Epithelial cell of proximal tubule (primary cell): ENCODE measurements at regions not wholly inside any gene's neighbourhood (a gene's known extent, or its start where the extent isn't known, plus 50 kb on each side); places are given as distances from the start of the nearest gene placed in this dataset.
A peak's percentile ranks its signal among the peaks of the same experiment; 100 is the strongest.

ENCODE experiments used
- DNase-seq: peaks from one replicate; pipeline ENCODE4 v3.0.0-alpha.2; 2011; ENCODE audit warnings: low read depth
- H3K4me3 ChIP-seq: 2 replicates; pipeline ENCODE4 v1.5.1; 2011; ENCODE audit warnings: low read depth, mild to moderate bottlenecking, low read length
- CTCF ChIP-seq: conservative IDR thresholded peaks from 2 replicates; pipeline ENCODE4 v1.5.1; 2012; ENCODE audit warnings: low read depth, mild to moderate bottlenecking, low read length

DNA sequence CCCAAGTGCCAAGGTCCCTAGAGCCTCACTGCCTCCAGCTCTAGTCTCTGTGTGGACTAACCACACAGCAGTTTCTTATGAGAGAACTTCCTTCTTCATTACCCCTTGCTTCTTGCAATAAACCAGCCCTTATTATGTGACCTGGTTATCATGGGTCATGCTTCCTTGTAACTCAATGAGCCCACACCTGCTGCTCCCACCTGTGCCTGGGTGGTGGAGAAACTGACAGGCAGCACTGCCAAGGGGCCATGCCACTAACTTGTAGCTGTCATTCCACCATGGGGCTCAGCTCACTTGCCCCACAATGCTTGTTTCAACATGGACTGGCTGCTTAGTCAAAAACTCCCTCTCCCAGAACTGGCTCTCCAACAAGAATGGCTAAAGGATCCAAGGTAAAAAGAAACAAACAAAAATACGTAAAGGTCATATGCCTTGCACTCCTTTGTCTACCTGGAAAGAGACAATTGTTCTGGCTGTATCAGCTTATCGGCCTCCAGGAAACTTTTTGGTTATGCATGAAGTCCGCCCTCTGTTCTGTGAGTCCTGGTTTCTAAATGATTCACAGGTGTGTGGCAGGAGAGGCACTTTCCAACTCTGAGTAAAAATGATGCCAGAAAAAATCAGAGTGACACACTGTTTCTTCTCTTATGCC lies 446.4 kb downstream of the COG6 start:
- no peak overlapping the region for H3K4me3 ChIP-seq
- TF ChIP-seq CTCF: no peak
- no peak for DNase-seq

DNA sequence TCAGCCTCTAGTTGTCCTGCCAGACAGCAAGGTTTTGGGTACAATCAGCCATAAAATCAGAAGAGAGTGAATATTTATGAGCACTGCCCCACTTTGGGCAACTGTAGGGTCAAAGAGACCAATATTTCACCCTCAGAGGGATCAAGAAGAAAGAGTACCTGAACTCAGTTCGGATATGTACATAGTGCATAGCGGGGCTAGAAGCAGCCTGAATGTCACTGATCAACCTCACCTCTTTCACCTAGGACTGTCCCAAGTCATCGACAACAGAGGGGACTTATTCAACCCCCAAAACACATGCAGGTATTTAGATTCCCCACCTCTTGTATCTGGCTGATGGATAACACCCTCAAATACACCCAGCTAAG lies 446.9 kb downstream of the COG6 start:
- no peak overlapping the region for H3K4me3 ChIP-seq
- no peak for DNase-seq
- TF ChIP-seq CTCF: no peak

GRCh38 chr13:40102854-40103253 lies 447.4 kb downstream of the COG6 start:
- H3K4me3 ChIP-seq: no peak overlapping the region
- peak; percentile 55 for DNase-seq
- TF ChIP-seq CTCF: no peak

DNA sequence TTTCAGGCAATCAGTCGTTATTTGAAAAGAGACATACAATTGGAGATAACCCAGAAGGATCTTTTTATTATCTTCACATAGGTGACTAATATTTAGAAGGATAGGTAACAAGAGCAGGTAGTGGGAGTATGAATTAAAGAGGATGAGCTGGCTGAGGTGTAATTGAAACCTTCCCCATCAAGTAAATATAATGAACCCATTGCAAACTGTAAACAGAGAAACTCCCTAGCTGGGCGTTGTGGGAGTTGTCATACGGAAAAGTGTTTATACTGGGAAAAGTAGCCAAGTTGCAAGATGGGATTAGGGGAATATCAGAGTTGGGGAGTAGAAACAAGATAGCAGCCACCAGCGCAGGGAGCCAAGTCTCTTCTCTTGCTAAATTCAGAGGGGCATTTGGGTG lies 448.4 kb downstream of the COG6 start:
- no peak for DNase-seq
- no peak overlapping the region for H3K4me3 ChIP-seq
- no peak for TF ChIP-seq CTCF

DNA sequence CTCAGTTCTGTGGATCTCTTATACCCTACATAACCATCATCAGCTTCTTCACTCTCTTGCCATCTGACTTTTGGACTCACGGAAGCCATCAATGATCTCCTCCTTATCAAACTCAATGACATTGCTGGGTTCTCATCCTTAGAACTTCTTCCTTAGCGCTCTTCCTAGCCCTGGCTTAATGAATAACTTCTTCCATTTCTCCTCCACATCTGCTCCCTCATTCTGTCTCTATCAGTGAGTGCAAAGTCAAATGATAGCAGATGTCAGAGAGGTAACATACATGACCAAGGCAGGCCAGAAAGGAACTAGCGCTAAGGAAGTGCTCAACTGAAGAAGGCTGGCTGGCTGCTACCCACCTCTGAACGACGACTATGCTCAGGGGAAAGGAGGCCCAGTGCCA lies 449.8 kb downstream of the COG6 start:
- no peak for TF ChIP-seq CTCF
- DNase-seq: no peak
- H3K4me3 ChIP-seq: no peak overlapping the region

- peak; percentile 74 for DNase-seq
- no peak overlapping the region for H3K4me3 ChIP-seq
- TF ChIP-seq CTCF: no peak
Observed at GRCh38 chr13:40109351-40109844, 453.9 kb downstream of the COG6 start.

DNA sequence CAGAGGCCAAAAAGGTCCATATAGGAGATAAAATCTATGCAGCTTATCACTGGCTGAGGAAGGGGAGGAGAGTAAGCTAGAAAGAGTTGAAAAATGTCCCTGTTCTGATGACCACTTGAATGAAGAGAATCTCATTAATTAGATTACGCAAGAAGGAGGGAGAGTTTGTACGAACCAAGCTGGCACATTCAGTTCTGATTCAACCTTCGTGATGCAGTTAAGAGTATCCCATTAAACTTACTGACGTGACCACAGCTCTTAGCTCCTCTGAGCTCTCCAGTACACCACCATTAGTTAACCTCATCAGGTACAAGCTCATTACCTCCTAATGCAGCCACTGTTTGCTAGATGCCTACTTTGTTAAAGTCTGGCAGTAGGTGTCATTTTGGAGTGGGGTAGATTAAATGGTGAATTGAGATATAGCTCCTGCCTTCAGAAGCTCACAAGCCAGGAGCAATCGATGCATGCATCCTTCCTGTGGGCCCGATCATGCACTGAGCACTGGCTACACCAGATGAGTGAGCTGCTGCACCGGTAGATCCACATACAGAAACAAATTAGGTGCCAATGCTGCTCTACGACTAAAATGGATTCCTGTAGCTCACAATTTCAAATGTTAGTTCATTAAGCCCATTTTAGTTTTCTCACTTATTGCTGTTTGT lies 458.3 kb downstream of the COG6 start:
- no peak for TF ChIP-seq CTCF
- H3K4me3 ChIP-seq: no peak overlapping the region
- peak; percentile 54 for DNase-seq
